Mesenchymal stem cell (in vitro differentiated cells and primary cell): ENCODE measurements at regions not wholly inside any gene's neighbourhood (a gene's known extent, or its start where the extent isn't known, plus 50 kb on each side); places are given as distances from the start of the nearest gene placed in this dataset.

ENCODE experiments used
- DNase-seq: peaks from one replicate; pipeline ENCODE4 v3.0.0-alpha.2; 2013
- H2AFZ ChIP-seq: one replicate; pipeline ENCODE4 v1.6.1; 2013; ENCODE audit warnings: low read depth, mild to moderate bottlenecking, control low read depth, inconsistent platforms, low read length, moderate library complexity
- H2AK5ac ChIP-seq: 2 replicates; pipeline ENCODE4 v1.6.1; 2013; ENCODE audit warnings: low read length, moderate library complexity, mild to moderate bottlenecking, inconsistent platforms; ENCODE audit not compliant: severe bottlenecking
- H2BK120ac ChIP-seq: one replicate; pipeline ENCODE4 v1.6.1; 2013; ENCODE audit warnings: low read depth, mild to moderate bottlenecking, inconsistent platforms, low read length, moderate library complexity
- H2BK12ac ChIP-seq, 2 experiments: one replicate each; pipeline ENCODE4 v1.6.1; 2013; ENCODE audit warnings: inconsistent platforms in 2 of 2, low read length in 2 of 2, mild to moderate bottlenecking in 2 of 2, moderate library complexity in 2 of 2, control low read depth in 1 of 2
- H2BK15ac ChIP-seq: one replicate; pipeline ENCODE4 v1.6.1; 2013; ENCODE audit warnings: mild to moderate bottlenecking, low read depth, inconsistent platforms; ENCODE audit not compliant: poor library complexity, severe bottlenecking
- H2BK5ac ChIP-seq: 2 replicates; pipeline ENCODE4 v1.6.1; 2013; ENCODE audit warnings: low read depth, mild to moderate bottlenecking, low read length, control low read depth, inconsistent platforms; ENCODE audit not compliant: poor library complexity, severe bottlenecking
- H3K14ac ChIP-seq, 2 experiments: one replicate each; pipeline ENCODE4 v1.6.1; 2013; ENCODE audit warnings: inconsistent platforms in 2 of 2, low read length in 2 of 2, control low read depth in 1 of 2, mild to moderate bottlenecking in 1 of 2, moderate library complexity in 1 of 2
- H3K18ac ChIP-seq, 2 experiments: one replicate each; pipeline ENCODE4 v1.6.1; 2013; ENCODE audit warnings: inconsistent platforms in 2 of 2, low read length in 2 of 2, control low read depth in 1 of 2, low read depth in 1 of 2, mild to moderate bottlenecking in 1 of 2
- H3K23ac ChIP-seq, 2 experiments: one replicate each; pipeline ENCODE4 v1.6.1; 2013; ENCODE audit warnings: inconsistent platforms in 2 of 2, low read length in 2 of 2, mild to moderate bottlenecking in 2 of 2, moderate library complexity in 2 of 2, control low read depth in 1 of 2
- H3K27ac ChIP-seq: 2 replicates; pipeline ENCODE4 v1.5.1; 2013; ENCODE audit warnings: mild to moderate bottlenecking, moderate library complexity, low read length, control low read depth, inconsistent platforms; ENCODE audit not compliant: poor library complexity, severe bottlenecking
- H3K27me3 ChIP-seq, 2 experiments: 2 replicates each; pipeline versions ENCODE4 v1.6.1 to v1.7.0; 2013; ENCODE audit warnings: low read length in 2 of 2, mild to moderate bottlenecking in 2 of 2, moderate library complexity in 2 of 2, control low read depth in 1 of 2, inconsistent platforms in 1 of 2; ENCODE audit not compliant: control insufficient read depth in 1 of 2, insufficient read depth in 1 of 2
- H3K36me3 ChIP-seq, 2 experiments: 2 replicates each; pipeline versions ENCODE4 v1.6.1 to v1.7.0; 2013; ENCODE audit warnings: low read length in 2 of 2, control low read depth in 1 of 2, inconsistent platforms in 1 of 2, low read depth in 1 of 2, mild to moderate bottlenecking in 1 of 2; ENCODE audit not compliant: insufficient read depth in 2 of 2, control insufficient read depth in 1 of 2
- H3K4ac ChIP-seq, 2 experiments: one replicate each; pipeline ENCODE4 v1.6.1; 2013; ENCODE audit warnings: inconsistent platforms in 2 of 2, low read length in 2 of 2, mild to moderate bottlenecking in 2 of 2, moderate library complexity in 2 of 2, control low read depth in 1 of 2, low read depth in 1 of 2
- H3K4me1 ChIP-seq: 2 replicates; pipeline ENCODE4 v1.6.1; 2013; ENCODE audit warnings: low read depth, low read length, control low read depth; ENCODE audit not compliant: control insufficient read depth, insufficient read depth
- H3K4me2 ChIP-seq: 2 replicates; pipeline ENCODE4 v1.6.1; 2013; ENCODE audit warnings: low read length, mild to moderate bottlenecking, inconsistent platforms; ENCODE audit not compliant: poor library complexity, severe bottlenecking
- H3K4me3 ChIP-seq, 2 experiments: 2 replicates each; pipeline versions ENCODE4 v1.5.1 to v1.7.0; 2013; ENCODE audit warnings: low read length in 2 of 2, mild to moderate bottlenecking in 2 of 2, control low read depth in 1 of 2, low read depth in 1 of 2; ENCODE audit not compliant: insufficient read depth in 1 of 2
- H3K79me1 ChIP-seq: replicated peaks from 2 replicates; pipeline ENCODE4 v1.6.1; 2013; ENCODE audit warnings: mild to moderate bottlenecking, control low read depth, low read length, inconsistent platforms; ENCODE audit not compliant: poor library complexity, severe bottlenecking
- H3K9ac ChIP-seq: 2 replicates; pipeline ENCODE4 v1.7.0; 2013; ENCODE audit warnings: mild to moderate bottlenecking, low read length, moderate library complexity
- H3K9me3 ChIP-seq: 2 replicates; pipeline ENCODE4 v1.7.0; 2013; ENCODE audit warnings: mild to moderate bottlenecking, low read length; ENCODE audit not compliant: control insufficient read depth
- H4K8ac ChIP-seq: one replicate; pipeline ENCODE4 v1.6.1; 2013; ENCODE audit warnings: inconsistent platforms, mild to moderate bottlenecking, low read length, moderate library complexity
- H4K91ac ChIP-seq: one replicate; pipeline ENCODE4 v1.6.1; 2013; ENCODE audit warnings: mild to moderate bottlenecking, low read length, inconsistent platforms
- WGBS: methylation state at CpG from one replicate; pipeline ENCODE4 v1.1.7; 2013; ENCODE audit warnings: mixed read lengths; 5-methylcytosine and 5-hydroxymethylcytosine counted together

GRCh38 chr2:12243381-12243780 is 473.4 kb upstream of the TRIB2 start:
- H3K36me3 ChIP-seq, result no peaks in the 10 kb centered on the region
- H3K9me3 ChIP-seq, result no peaks in the 10 kb centered on the region
- no peak overlapping the region for H2BK120ac ChIP-seq
- no peak overlapping the region for H3K23ac ChIP-seq
- H2BK12ac ChIP-seq, result no peak overlapping the region
- no peak overlapping the region for H3K9ac ChIP-seq
- no peak overlapping the region for H4K91ac ChIP-seq
- no peaks in the 10 kb centered on the region for H3K27me3 ChIP-seq
- H3K14ac ChIP-seq, result no peak overlapping the region
- no peaks in the 10 kb centered on the region for H3K4me1 ChIP-seq
- H2AK5ac ChIP-seq, result no peak overlapping the region
- H2BK15ac ChIP-seq, result no peak overlapping the region
- 97% methylated on average over 2 of the region's 2 CpGs for WGBS
- no peak overlapping the region for H3K4me3 ChIP-seq
- no peak overlapping the region for H4K8ac ChIP-seq
- no peaks in the 10 kb centered on the region for H3K79me1 ChIP-seq
- H2BK5ac ChIP-seq, result no peak overlapping the region
- no peak for DNase-seq
- H3K4ac ChIP-seq, result no peak overlapping the region
- no peak overlapping the region for H3K27ac ChIP-seq
- H3K18ac ChIP-seq, result no peak overlapping the region
- no peak overlapping the region for H2AFZ ChIP-seq
- no peak overlapping the region for H3K4me2 ChIP-seq

DNA sequence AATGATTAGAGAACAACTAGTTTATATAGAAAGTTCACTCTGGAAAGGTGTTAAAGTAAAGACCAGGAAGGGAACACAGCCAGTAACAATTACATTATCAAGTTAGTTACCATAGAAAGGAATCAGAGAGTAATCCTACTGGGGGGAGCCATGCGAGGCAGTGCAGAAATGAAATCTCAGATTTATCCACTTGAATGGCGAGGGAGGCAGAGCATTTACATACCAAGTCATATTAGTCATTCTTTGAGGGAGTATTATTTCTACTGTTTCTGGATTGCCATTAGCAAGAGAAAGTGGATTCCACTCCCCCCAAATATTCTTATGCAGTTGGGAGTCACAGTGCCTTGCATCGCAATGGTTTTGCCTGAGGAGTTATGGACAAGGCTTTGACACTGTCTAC is 472.7 kb upstream of the TRIB2 start:
- H3K27me3 ChIP-seq, result no peaks in the 10 kb centered on the region
- no peak overlapping the region for H2BK15ac ChIP-seq
- no peaks in the 10 kb centered on the region for H3K9me3 ChIP-seq
- peak overlapping the region in 1 of 2 experiments; percentile 54 for H2BK12ac ChIP-seq
- no peak overlapping the region for H2AFZ ChIP-seq
- H3K14ac ChIP-seq, result no peak overlapping the region
- H3K9ac ChIP-seq, result no peak overlapping the region
- no peaks in the 10 kb centered on the region for H3K4me1 ChIP-seq
- no peak overlapping the region for H3K4ac ChIP-seq
- H2AK5ac ChIP-seq, result no peak overlapping the region
- no peak overlapping the region for H2BK120ac ChIP-seq
- peak; percentile 25 for DNase-seq
- no peaks in the 10 kb centered on the region for H3K79me1 ChIP-seq
- no CpG with 5 or more reads among the region's 3 CpGs for WGBS
- H3K36me3 ChIP-seq, result no peaks in the 10 kb centered on the region
- no peak overlapping the region for H3K4me3 ChIP-seq
- H4K8ac ChIP-seq, result no peak overlapping the region
- H3K18ac ChIP-seq, result no peak overlapping the region
- no peak overlapping the region for H3K27ac ChIP-seq
- H3K23ac ChIP-seq, result no peak overlapping the region
- H4K91ac ChIP-seq, result no peak overlapping the region
- no peak overlapping the region for H2BK5ac ChIP-seq
- no peak overlapping the region for H3K4me2 ChIP-seq

- no peaks in the 10 kb centered on the region for H3K9me3 ChIP-seq
- WGBS, result no CpG with 5 or more reads among the region's 2 CpGs
- no peak overlapping the region for H2AK5ac ChIP-seq
Measured at GRCh38 chr2:12251121-12251520, 465.6 kb upstream of the TRIB2 start.

GRCh38 chr2:12251749-12252148 is 465.0 kb upstream of the TRIB2 start:
- H2BK5ac ChIP-seq, result no peak overlapping the region
- H3K4me2 ChIP-seq, result no peak overlapping the region
- H3K4ac ChIP-seq, result no peak overlapping the region
- H3K36me3 ChIP-seq, result no peaks in the 10 kb centered on the region
- no peak overlapping the region for H2BK12ac ChIP-seq
- no peak overlapping the region for H4K8ac ChIP-seq
- no peak overlapping the region for H3K18ac ChIP-seq
- H3K27me3 ChIP-seq, result no peaks in the 10 kb centered on the region
- H2BK15ac ChIP-seq, result no peak overlapping the region
- no peak for DNase-seq
- no peak overlapping the region for H2BK120ac ChIP-seq
- no peak overlapping the region for H3K23ac ChIP-seq
- no peak overlapping the region for H3K27ac ChIP-seq
- no peak overlapping the region for H4K91ac ChIP-seq
- no peaks in the 10 kb centered on the region for H3K79me1 ChIP-seq
- H3K9ac ChIP-seq, result no peak overlapping the region
- no peak overlapping the region for H3K4me3 ChIP-seq
- no peak overlapping the region for H2AK5ac ChIP-seq
- H3K4me1 ChIP-seq, result no peaks in the 10 kb centered on the region
- H3K14ac ChIP-seq, result no peak overlapping the region
- no peak overlapping the region for H2AFZ ChIP-seq
- H3K9me3 ChIP-seq, result no peaks in the 10 kb centered on the region

More at GRCh38 chr2:12251121-12251520, 465.6 kb upstream of the TRIB2 start:
- Histone ChIP-seq H2BK120ac (no peak overlapping the region), H3K36me3 (no peaks in the 10 kb centered on the region), H3K18ac (no peak overlapping the region), H3K23ac (no peak overlapping the region), H3K4me1 (no peaks in the 10 kb centered on the region), H2BK15ac (no peak overlapping the region), H4K8ac (no peak overlapping the region), H3K4me2 (no peak overlapping the region), H3K27ac (no peak overlapping the region), H3K9ac (no peak overlapping the region), H2BK12ac (no peak overlapping the region), H2BK5ac (no peak overlapping the region), H4K91ac (no peak overlapping the region), H3K14ac (no peak overlapping the region), H3K4me3 (no peak overlapping the region), H3K4ac (no peak overlapping the region), H2AFZ (no peak overlapping the region), H3K27me3 (no peaks in the 10 kb centered on the region), H3K79me1 (no peaks in the 10 kb centered on the region)
- DNase-seq, result peak; percentile 6
